GM19238 (cell line): ENCODE measurements at regions not wholly inside any gene's neighbourhood (a gene's known extent, or its start where the extent isn't known, plus 50 kb on each side); places are given as distances from the start of the nearest gene placed in this dataset.

Experiments
- DNase-seq: peaks from one replicate; pipeline ENCODE4 v3.0.0; 2011; ENCODE audit warnings: low spot score; ENCODE audit not compliant: insufficient read length

GRCh38 chr10:61356354-61356753, 96.8 kb downstream of the TMEM26 start:
- DNase-seq = no peak

GRCh38 chr10:61355211-61355610, 98.0 kb downstream of the TMEM26 start:
- no peak for DNase-seq

GRCh38 chr10:61354401-61354975, 98.7 kb downstream of the TMEM26 start:
- no peak for DNase-seq

GRCh38 chr10:61350794-61351193, 102.4 kb downstream of the TMEM26 start:
- no peak for DNase-seq

- no peak for DNase-seq
Measured at GRCh38 chr10:61350068-61350467, 103.1 kb downstream of the TMEM26 start.

- no peak for DNase-seq
Measured at GRCh38 chr10:61346796-61347413, 106.3 kb downstream of the TMEM26 start.

GRCh38 chr10:61343796-61344195, 109.4 kb downstream of the TMEM26 start:
- DNase-seq = no peak

- DNase-seq = no peak
Measured at GRCh38 chr10:61342858-61343572, 110.2 kb downstream of the TMEM26 start.

GRCh38 chr10:61341008-61341407, 112.2 kb downstream of the TMEM26 start:
- no peak for DNase-seq

- no peak for DNase-seq
Measured at GRCh38 chr10:61338146-61338545, 115.0 kb downstream of the TMEM26 start.

GRCh38 chr10:61337741-61338140, 115.4 kb downstream of the TMEM26 start:
- DNase-seq = no peak

- no peak for DNase-seq
Measured at GRCh38 chr10:61336831-61337230, 116.3 kb downstream of the TMEM26 start.

- DNase-seq = no peak
Measured at GRCh38 chr10:61335359-61335758, 117.8 kb downstream of the TMEM26 start.

GRCh38 chr10:61332581-61332980, 120.6 kb downstream of the TMEM26 start:
- no peak for DNase-seq

GRCh38 chr10:61330669-61331068, 122.5 kb downstream of the TMEM26 start:
- DNase-seq = no peak

GRCh38 chr10:61329854-61330253, 123.3 kb downstream of the TMEM26 start:
- no peak for DNase-seq

GRCh38 chr10:61325223-61325960, 127.8 kb downstream of the TMEM26 start:
- DNase-seq = no peak

GRCh38 chr10:61323726-61324125, 129.5 kb downstream of the TMEM26 start:
- DNase-seq = no peak

- DNase-seq = no peak
Measured at GRCh38 chr10:61321041-61321857, 131.9 kb downstream of the TMEM26 start.

- no peak for DNase-seq
Measured at GRCh38 chr10:61320257-61320587, 133.0 kb downstream of the TMEM26 start.
